Ishikawa (cell line): ENCODE measurements at regions not wholly inside any gene's neighbourhood (a gene's known extent, or its start where the extent isn't known, plus 50 kb on each side); places are given as distances from the start of the nearest gene placed in this dataset.

Experiments
- CEBPB ChIP-seq: IDR thresholded peaks from 2 replicates; pipeline ENCODE4 v1.6.1; 2012
- EP300 ChIP-seq: IDR thresholded peaks from 2 replicates; pipeline ENCODE4 v1.6.1; 2012; ENCODE audit warnings: borderline replicate concordance
- MAX ChIP-seq: IDR thresholded peaks from 2 replicates; pipeline ENCODE4 v1.6.1; 2012
- RAD21 ChIP-seq: IDR thresholded peaks from 2 replicates; pipeline ENCODE4 v1.6.1; 2012; ENCODE audit warnings: low read depth
- TAF1 ChIP-seq: IDR thresholded peaks from 2 replicates; pipeline ENCODE4 v1.6.1; 2012; ENCODE audit warnings: low read depth, mild to moderate bottlenecking
- TCF12 ChIP-seq: IDR thresholded peaks from 2 replicates; pipeline ENCODE4 v1.6.1; 2012; ENCODE audit warnings: low read depth
- TEAD4 ChIP-seq: IDR thresholded peaks from 2 replicates; pipeline ENCODE4 v1.6.1; 2012
- YY1 ChIP-seq: IDR thresholded peaks from 2 replicates; pipeline ENCODE4 v1.6.1; 2012; ENCODE audit warnings: low read depth
- ZBTB7A ChIP-seq: IDR thresholded peaks from 2 replicates; pipeline ENCODE4 v1.6.1; 2012; ENCODE audit warnings: low read depth

- TF ChIP-seq RAD21 = no peak
- no peak for TF ChIP-seq TAF1
- no peak for TF ChIP-seq EP300
- no peak for TF ChIP-seq ZBTB7A
- no peak for TF ChIP-seq TEAD4
- no peak for TF ChIP-seq CEBPB
- TF ChIP-seq YY1 = no peak
- no peak for TF ChIP-seq TCF12
- TF ChIP-seq MAX = no peak
Observed at GRCh38 chr13:34842466-34842865, 99.6 kb upstream of the NBEA start.
